ENCODE measurements at regions not wholly inside any gene's neighbourhood (a gene's known extent, or its start where the extent isn't known, plus 50 kb on each side); places are given as distances from the start of the nearest gene placed in this dataset.

- H3K4me3 ChIP-seq, result no peak overlapping the region
- no peak overlapping the region for H3K27ac ChIP-seq
- no peaks in the 10 kb centered on the region for H3K27me3 ChIP-seq
- H3K4me1 ChIP-seq, result no peaks in the 10 kb centered on the region
- no peak for DNase-seq
- no peaks in the 10 kb centered on the region for H3K9me3 ChIP-seq (replicated peaks)
- no peaks in the 10 kb centered on the region for H3K36me3 ChIP-seq
These were observed 56.1 kb downstream of the CAPZA3 start for GRCh38 chr12:18794000-18794399.

GRCh38 chr12:18797604-18798003, 59.7 kb downstream of the CAPZA3 start:
- H3K27me3 ChIP-seq, result no peaks in the 10 kb centered on the region
- H3K4me1 ChIP-seq, result no peaks in the 10 kb centered on the region
- no peak overlapping the region for H3K4me3 ChIP-seq
- H3K36me3 ChIP-seq, result no peaks in the 10 kb centered on the region
- no peak for DNase-seq
- H3K9me3 ChIP-seq (replicated peaks), result no peaks in the 10 kb centered on the region
- no peak overlapping the region for H3K27ac ChIP-seq

- H3K36me3 ChIP-seq, result no peaks in the 10 kb centered on the region
- H3K27me3 ChIP-seq, result no peaks in the 10 kb centered on the region
- H3K9me3 ChIP-seq (replicated peaks), result no peaks in the 10 kb centered on the region
- H3K4me3 ChIP-seq, result no peak overlapping the region
- H3K4me1 ChIP-seq, result no peaks in the 10 kb centered on the region
- DNase-seq, result no peak
- no peak overlapping the region for H3K27ac ChIP-seq
These were observed 60.8 kb downstream of the CAPZA3 start for GRCh38 chr12:18798535-18799361.

GRCh38 chr12:18799561-18799960, 61.6 kb downstream of the CAPZA3 start:
- no peak for DNase-seq
- Histone ChIP-seq H3K4me1 (no peaks in the 10 kb centered on the region), H3K27ac (no peak overlapping the region)

GRCh38 chr12:18805516-18806248, 67.8 kb downstream of the CAPZA3 start:
- Histone ChIP-seq H3K36me3 (no peaks in the 10 kb centered on the region), H3K9me3 (replicated peaks) (no peaks in the 10 kb centered on the region), H3K4me1 (no peaks in the 10 kb centered on the region), H3K4me3 (no peak overlapping the region), H3K27ac (no peak overlapping the region), H3K27me3 (no peaks in the 10 kb centered on the region)
- DNase-seq, result no peak

More at GRCh38 chr12:18799561-18799960, 61.6 kb downstream of the CAPZA3 start:
- H3K4me3 ChIP-seq, result no peak overlapping the region
- no peaks in the 10 kb centered on the region for H3K36me3 ChIP-seq
- no peaks in the 10 kb centered on the region for H3K27me3 ChIP-seq
- no peaks in the 10 kb centered on the region for H3K9me3 ChIP-seq (replicated peaks)

DNA sequence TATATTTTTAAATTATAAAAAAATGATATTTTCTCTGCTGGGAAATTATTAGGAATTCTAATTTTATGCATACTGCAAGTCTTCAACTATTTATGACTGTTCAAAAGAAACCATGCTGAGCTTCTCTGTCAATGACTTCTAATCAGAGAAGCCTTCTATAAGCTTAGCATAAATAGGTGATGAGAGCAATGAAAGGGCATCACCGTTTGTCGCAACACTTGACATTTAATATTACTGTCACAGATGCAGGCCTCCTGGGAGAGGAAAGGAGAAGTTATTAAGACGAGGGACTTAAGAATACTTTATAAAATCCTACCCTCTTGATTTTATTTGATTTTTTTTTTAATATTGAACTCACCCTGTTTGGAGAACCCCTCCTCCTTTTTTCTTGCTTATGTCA, 69.8 kb downstream of the CAPZA3 start:
- no peaks in the 10 kb centered on the region for H3K4me1 ChIP-seq
- no peaks in the 10 kb centered on the region for H3K27me3 ChIP-seq
- no peak overlapping the region for H3K27ac ChIP-seq
- H3K9me3 ChIP-seq (replicated peaks), result no peaks in the 10 kb centered on the region
- no peak for DNase-seq
- H3K36me3 ChIP-seq, result no peaks in the 10 kb centered on the region
- H3K4me3 ChIP-seq, result no peak overlapping the region

DNA sequence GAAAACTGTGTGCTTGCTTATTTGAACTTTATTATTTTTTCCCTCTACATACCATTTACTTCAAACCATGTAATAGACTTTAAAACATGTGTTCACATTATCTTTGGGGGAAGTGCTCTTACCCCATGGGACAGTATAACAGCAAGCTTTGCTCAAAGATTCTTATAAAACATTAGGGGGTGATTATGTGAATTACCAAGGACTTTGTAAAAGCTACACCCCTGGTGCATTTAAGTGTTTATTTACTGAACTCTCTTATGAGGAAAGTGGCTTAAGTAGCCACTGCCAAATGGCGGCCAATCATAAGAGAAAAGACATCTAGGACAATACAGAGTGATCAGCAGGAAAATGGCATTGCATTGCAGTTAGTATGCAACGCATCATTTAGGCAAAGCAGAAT, 70.3 kb downstream of the CAPZA3 start:
- H3K4me3 ChIP-seq, result no peak overlapping the region
- no peaks in the 10 kb centered on the region for H3K27me3 ChIP-seq
- no peak for DNase-seq
- H3K4me1 ChIP-seq, result no peaks in the 10 kb centered on the region
- no peaks in the 10 kb centered on the region for H3K9me3 ChIP-seq (replicated peaks)
- H3K27ac ChIP-seq, result no peak overlapping the region
- H3K36me3 ChIP-seq, result no peaks in the 10 kb centered on the region

DNA sequence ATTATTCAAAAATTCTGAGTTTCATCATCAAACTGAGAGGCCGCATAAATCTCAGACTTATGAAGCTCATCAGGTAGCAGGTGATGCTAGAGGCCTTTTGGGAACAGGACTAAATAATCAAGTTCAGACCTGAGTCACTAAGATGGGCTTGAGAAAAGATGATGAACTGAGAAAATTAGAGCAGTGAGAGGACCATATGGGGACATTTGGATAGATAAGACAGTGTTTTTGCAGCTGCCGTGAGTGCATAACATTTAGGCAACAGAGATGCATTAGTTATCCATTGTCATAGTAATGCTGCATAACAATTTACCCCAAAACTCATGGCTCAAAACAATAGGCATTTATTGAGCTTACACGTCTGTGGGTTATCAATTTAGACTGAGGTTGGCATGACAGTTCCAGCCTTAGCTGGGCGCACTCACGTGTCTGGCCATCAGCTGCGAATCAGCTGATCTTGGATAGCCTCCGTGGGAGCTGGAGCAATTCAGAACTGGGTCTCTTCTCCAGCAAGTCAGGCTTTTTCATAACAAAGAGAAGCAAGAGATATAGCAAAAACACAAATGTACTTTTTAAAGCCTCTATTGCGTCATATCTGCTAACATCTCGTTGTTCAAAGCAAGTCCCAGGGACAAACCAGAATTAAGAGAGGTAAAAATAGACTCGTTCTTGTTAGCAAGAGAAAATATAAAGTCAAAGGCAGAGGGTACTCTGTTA, 72.8 kb downstream of the CAPZA3 start:
- Histone ChIP-seq H3K36me3 (no peaks in the 10 kb centered on the region), H3K27ac (no peak overlapping the region), H3K4me3 (no peak overlapping the region), H3K9me3 (replicated peaks) (no peaks in the 10 kb centered on the region), H3K4me1 (no peaks in the 10 kb centered on the region), H3K27me3 (no peaks in the 10 kb centered on the region)
- no peak for DNase-seq

DNA sequence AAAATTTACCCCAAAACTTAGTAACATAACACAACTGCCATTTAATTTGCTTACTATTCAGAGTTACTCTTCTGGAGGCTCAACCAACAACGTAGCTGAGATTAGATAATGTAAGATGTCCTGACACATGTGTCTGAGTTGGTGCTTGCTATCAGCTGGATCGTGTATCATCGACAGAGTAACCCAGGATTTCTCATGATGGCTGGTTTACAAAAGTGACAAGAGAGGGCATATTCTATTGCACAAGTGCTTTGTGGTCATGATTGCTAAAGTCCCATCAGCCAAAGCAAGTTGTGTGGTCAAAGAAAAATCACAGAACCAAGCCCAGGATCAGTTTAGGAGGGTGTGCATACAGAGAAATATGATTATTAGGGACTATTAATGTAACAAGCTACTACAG, 73.4 kb downstream of the CAPZA3 start:
- Histone ChIP-seq H3K27me3 (no peaks in the 10 kb centered on the region), H3K27ac (no peak overlapping the region), H3K4me3 (no peak overlapping the region), H3K4me1 (no peaks in the 10 kb centered on the region), H3K36me3 (no peaks in the 10 kb centered on the region), H3K9me3 (replicated peaks) (no peaks in the 10 kb centered on the region)
- no peak for DNase-seq

GRCh38 chr12:18813753-18814152, 75.8 kb downstream of the CAPZA3 start:
- Histone ChIP-seq H3K4me1 (no peaks in the 10 kb centered on the region), H3K9me3 (replicated peaks) (no peaks in the 10 kb centered on the region), H3K27me3 (no peaks in the 10 kb centered on the region), H3K4me3 (no peak overlapping the region), H3K27ac (no peak overlapping the region), H3K36me3 (no peaks in the 10 kb centered on the region)
- DNase-seq, result no peak

DNA sequence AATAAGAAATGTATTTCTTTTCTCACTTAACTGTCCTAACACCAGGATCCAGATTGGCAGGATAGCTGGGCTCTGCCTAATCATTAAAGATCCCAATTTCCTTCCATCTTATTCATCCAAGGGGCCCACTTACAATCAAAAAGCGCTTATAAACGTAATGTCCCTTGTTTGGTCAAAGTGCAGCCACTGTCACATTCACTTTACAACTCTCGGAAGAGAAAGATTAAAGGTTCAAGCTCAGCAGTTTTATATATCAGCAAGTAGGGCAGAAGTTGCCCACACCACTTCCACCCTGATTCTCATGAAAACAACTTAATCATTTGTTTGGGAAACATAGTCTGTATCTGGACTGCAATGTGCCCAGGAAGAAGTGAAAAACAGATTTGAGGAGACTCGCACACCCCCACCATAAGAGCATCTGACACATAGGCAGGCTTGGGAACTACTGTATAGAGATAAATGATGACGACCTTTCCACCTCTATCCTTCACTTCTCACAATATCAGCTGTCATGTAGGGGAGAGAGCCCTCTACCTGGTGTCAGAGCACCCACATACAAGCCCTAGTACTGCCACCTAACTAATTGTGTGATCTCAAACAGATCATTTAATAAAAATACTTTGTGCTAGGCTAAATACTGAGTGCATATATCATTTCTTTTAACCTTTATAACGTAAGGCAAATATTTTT, 80.8 kb downstream of the CAPZA3 start:
- Histone ChIP-seq H3K9me3 (replicated peaks) (no peaks in the 10 kb centered on the region), H3K4me3 (no peak overlapping the region), H3K27ac (no peak overlapping the region), H3K4me1 (no peaks in the 10 kb centered on the region), H3K36me3 (no peaks in the 10 kb centered on the region), H3K27me3 (no peaks in the 10 kb centered on the region)
- DNase-seq, result no peak

DNA sequence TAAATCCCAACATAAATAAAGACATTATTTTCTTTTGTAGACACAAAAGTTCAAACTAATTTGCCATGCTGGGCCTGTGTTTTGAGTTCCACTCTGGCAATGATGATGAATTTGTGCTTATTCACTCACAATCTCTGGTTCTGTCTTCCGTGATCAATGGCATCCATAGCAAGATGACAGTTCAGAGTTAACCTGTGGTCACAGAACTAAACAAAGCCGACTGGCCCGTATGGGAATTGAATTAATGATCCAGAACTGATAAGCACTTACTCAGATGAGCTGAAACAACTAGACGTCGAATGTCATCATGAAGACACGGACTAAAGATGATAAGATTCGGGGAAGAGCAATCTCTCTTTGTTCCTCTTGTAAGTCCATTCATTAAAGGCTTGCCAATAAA, 81.6 kb downstream of the CAPZA3 start:
- Histone ChIP-seq H3K4me3 (no peak overlapping the region), H3K4me1 (no peaks in the 10 kb centered on the region), H3K27me3 (no peaks in the 10 kb centered on the region), H3K9me3 (replicated peaks) (no peaks in the 10 kb centered on the region), H3K27ac (no peak overlapping the region), H3K36me3 (no peaks in the 10 kb centered on the region)
- DNase-seq, result no peak

GRCh38 chr12:18823461-18823860, 85.5 kb downstream of the CAPZA3 start:
- H3K4me1 ChIP-seq, result no peaks in the 10 kb centered on the region
- no peak for DNase-seq
- H3K27me3 ChIP-seq, result no peaks in the 10 kb centered on the region
- no peaks in the 10 kb centered on the region for H3K36me3 ChIP-seq
- no peaks in the 10 kb centered on the region for H3K9me3 ChIP-seq (replicated peaks)
- no peak overlapping the region for H3K4me3 ChIP-seq
- H3K27ac ChIP-seq, result no peak overlapping the region

- DNase-seq, result no peak
- Histone ChIP-seq H3K36me3 (no peaks in the 10 kb centered on the region), H3K9me3 (replicated peaks) (no peaks in the 10 kb centered on the region), H3K27me3 (no peaks in the 10 kb centered on the region), H3K4me3 (no peak overlapping the region), H3K27ac (no peak overlapping the region), H3K4me1 (no peaks in the 10 kb centered on the region)
These were observed 86.4 kb downstream of the CAPZA3 start for GRCh38 chr12:18824287-18824686.

- H3K27ac ChIP-seq, result no peak overlapping the region
- no peaks in the 10 kb centered on the region for H3K27me3 ChIP-seq
- no peaks in the 10 kb centered on the region for H3K9me3 ChIP-seq (replicated peaks)
- no peak for DNase-seq
- no peak overlapping the region for H3K4me3 ChIP-seq
- H3K4me1 ChIP-seq, result no peaks in the 10 kb centered on the region
- no peaks in the 10 kb centered on the region for H3K36me3 ChIP-seq
These were observed 87.2 kb downstream of the CAPZA3 start for GRCh38 chr12:18825138-18825537.
